ENCODE measurements at regions not wholly inside any gene's neighbourhood (a gene's known extent, or its start where the extent isn't known, plus 50 kb on each side); places are given as distances from the start of the nearest gene placed in this dataset.

- no peak for TF ChIP-seq CTCF (IDR thresholded peaks at IDR 0.05 in 4 of 5, conservative IDR thresholded peaks at IDR 0.05 in 1 of 5)
- TF ChIP-seq POLR2A (IDR thresholded peaks at IDR 0.05), result no peak
These were observed 388.2 kb downstream of the YTHDC2 start for GRCh38 chr5:113901718-113902117.
